ENCODE measurements at regions not wholly inside any gene's neighbourhood (a gene's known extent, or its start where the extent isn't known, plus 50 kb on each side); places are given as distances from the start of the nearest gene placed in this dataset.

DNA sequence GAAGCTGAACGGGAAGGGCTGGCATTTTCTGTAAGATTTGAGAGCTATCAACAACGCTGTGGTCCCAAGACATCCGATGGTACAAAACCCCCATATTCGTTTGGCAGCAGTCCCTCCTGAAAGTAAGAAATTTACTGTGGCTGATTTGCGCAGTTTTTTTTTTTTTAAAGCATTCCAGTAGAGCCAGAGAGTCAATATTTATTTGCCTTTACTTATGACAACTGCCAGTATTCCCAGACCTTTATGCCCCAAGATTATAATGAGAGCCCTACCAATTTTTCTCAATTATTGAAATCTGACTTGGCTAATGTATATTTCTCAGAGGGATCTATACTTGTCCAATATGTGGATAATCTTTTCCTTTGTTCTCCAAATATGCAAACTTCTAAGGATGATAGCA is 157.5 kb upstream of the SPIN4 start:
- Histone ChIP-seq H3K36me3 (ENCODE audit: control insufficient read depth, insufficient read depth, low read length) (no peaks in the 10 kb centered on the region), H3K9me3 (ENCODE audit: control insufficient read depth in 2 of 2, low read length in 2 of 2) (no peaks in the 10 kb centered on the region), H3K4me1 (ENCODE audit: control insufficient read depth, insufficient read depth, low read length, poor library complexity, severe bottlenecking) (no peaks in the 10 kb centered on the region), H3K27ac (ENCODE audit: insufficient read depth, low read length, poor library complexity, severe bottlenecking) (no peak overlapping the region), H3K4me3 (ENCODE audit: low read depth, low read length) (no peak overlapping the region), H3K27me3 (ENCODE audit: control insufficient read depth, insufficient read depth, low read length) (no peaks in the 10 kb centered on the region)
- Mint-ChIP-seq H3K27ac (no peak overlapping the region), H3K4me3 (no peak overlapping the region), H3K36me3 (no peaks in the 10 kb centered on the region), H3K4me1 (peaks cover 0 to 15% (median 11%) of the 10 kb centered on the region in 4 donors), H3K9me3 (no peaks in the 10 kb centered on the region), H3K27me3 (no peaks in the 10 kb centered on the region)
- ATAC-seq (ENCODE audit: low read depth in 2 of 2) = no peak
- no peak for DNase-seq

DNA sequence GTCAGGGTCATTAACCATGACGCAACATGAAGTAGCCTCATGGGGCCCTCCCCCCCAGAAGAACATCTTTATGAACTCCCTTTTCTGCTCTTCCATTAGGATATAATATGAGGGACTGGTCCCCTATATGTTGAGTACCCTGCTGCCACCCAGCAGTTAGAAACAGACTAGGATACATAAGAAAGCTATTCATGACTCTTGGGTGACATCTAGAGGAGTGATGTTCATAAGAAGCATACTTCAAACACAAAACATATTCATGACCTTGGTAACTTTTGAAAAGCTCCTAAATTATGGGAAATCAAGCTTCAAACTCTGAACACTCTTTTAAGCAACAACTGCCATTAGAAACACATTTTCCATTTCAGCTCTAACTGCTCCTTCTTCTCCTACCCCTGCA is 155.2 kb upstream of the SPIN4 start:
- no peaks in the 10 kb centered on the region for H3K27me3 Mint-ChIP-seq
- peak overlapping the region in 1 of 3 donors; percentile 1 for H3K27ac Mint-ChIP-seq

DNA sequence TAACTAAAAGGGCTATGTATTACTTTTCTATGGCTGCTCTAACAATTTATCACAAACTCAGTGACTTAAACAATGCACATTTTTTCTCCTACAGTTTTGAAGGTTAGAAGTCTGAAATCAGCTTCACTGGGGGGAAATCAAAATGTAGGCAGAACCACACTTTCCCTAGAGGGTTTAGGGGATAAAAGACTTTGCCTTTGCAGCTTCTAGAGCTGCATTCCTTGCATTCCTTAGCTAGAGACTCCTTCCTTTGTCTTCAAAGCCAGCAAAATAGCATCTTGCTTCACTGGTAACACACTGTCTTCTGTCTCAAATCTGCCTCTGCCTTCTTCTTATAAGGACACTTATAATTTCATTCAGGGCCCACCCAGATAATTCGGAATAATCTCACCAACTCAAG is 152.4 kb upstream of the SPIN4 start:
- no peaks in the 10 kb centered on the region for H3K9me3 ChIP-seq (ENCODE audit: control insufficient read depth in 2 of 2, low read length in 2 of 2)
- no peak overlapping the region for H3K27ac ChIP-seq (ENCODE audit: insufficient read depth, low read length, poor library complexity, severe bottlenecking)
- no peak for DNase-seq
- Mint-ChIP-seq H3K4me1 (peaks cover 0 to 10% (median 4%) of the 10 kb centered on the region in 4 donors), H3K9me3 (peaks cover 0 to 2% (median 0%) of the 10 kb centered on the region in 7 donors), H3K27me3 (no peaks in the 10 kb centered on the region), H3K4me3 (no peak overlapping the region), H3K36me3 (no peaks in the 10 kb centered on the region), H3K27ac (no peak overlapping the region)
- H3K27me3 ChIP-seq (ENCODE audit: control insufficient read depth, insufficient read depth, low read length) = no peaks in the 10 kb centered on the region
- H3K36me3 ChIP-seq (ENCODE audit: control insufficient read depth, insufficient read depth, low read length) = no peaks in the 10 kb centered on the region
- H3K4me3 ChIP-seq (ENCODE audit: low read depth, low read length) = no peak overlapping the region
- H3K4me1 ChIP-seq (ENCODE audit: control insufficient read depth, insufficient read depth, low read length, poor library complexity, severe bottlenecking) = no peaks in the 10 kb centered on the region
- ATAC-seq (ENCODE audit: low read depth in 2 of 2) = no peak

More for the DNA sequence above, 155.2 kb upstream of the SPIN4 start:
- ATAC-seq (ENCODE audit: low read depth in 2 of 2) (no peak), DNase-seq (peak in 1 of 3 donors; percentile 42)
- Mint-ChIP-seq H3K4me1 (peaks cover 0 to 15% (median 11%) of the 10 kb centered on the region in 4 donors), H3K4me3 (no peak overlapping the region), H3K9me3 (no peaks in the 10 kb centered on the region), H3K36me3 (no peaks in the 10 kb centered on the region)
- Histone ChIP-seq H3K27ac (ENCODE audit: insufficient read depth, low read length, poor library complexity, severe bottlenecking) (no peak overlapping the region), H3K9me3 (ENCODE audit: control insufficient read depth in 2 of 2, low read length in 2 of 2) (no peaks in the 10 kb centered on the region), H3K27me3 (ENCODE audit: control insufficient read depth, insufficient read depth, low read length) (no peaks in the 10 kb centered on the region), H3K4me3 (ENCODE audit: low read depth, low read length) (no peak overlapping the region), H3K4me1 (ENCODE audit: control insufficient read depth, insufficient read depth, low read length, poor library complexity, severe bottlenecking) (no peaks in the 10 kb centered on the region), H3K36me3 (ENCODE audit: control insufficient read depth, insufficient read depth, low read length) (no peaks in the 10 kb centered on the region)

DNA sequence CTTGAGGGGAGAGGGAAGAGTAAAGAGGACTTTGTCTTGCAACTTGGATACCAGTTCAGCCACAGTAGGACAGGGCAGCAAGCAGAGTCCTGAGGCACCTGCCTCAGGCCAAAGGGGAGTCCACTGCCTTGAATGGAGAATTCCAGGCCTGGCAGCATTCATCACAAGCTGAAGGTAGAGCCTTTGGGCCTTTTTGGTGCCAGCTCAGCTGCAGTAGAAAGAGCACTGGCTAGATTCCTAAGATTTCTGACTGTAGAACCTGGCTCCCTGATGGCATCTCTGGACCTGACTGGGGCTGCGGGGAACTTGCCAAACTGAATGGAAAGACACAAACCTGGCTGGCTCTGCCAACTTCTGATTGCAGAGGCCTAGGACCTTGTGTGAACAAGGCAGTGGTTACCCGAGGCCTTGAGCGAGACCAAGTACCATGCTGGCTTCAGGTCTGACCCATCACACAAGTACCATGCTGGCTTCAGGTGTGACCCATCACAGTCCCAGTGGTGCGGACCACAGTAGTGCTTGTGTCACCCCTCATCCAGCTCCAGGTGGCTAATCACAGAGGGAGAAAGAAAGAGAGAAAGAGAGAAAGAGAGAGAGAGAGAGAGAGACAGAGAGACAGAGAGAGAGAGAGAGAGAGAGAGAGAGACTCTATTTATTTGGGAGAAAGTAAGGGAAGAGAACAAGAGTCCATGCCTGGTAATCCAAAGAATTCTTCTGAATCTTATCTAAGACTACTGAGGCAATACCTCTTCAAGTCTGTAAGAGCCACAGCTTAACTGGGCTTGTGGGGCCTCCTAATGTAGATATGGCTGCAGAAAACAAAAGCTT is 137.6 kb upstream of the SPIN4 start:
- Mint-ChIP-seq H3K4me3 (peak overlapping the region in 1 of 4 donors; percentile 45), H3K27me3 (no peaks in the 10 kb centered on the region), H3K9me3 (peaks cover 0 to 14% (median 4%) of the 10 kb centered on the region in 7 donors), H3K4me1 (peaks cover 0 to 4% (median 0%) of the 10 kb centered on the region in 4 donors), H3K36me3 (peaks cover 9% of the 10 kb centered on the region), H3K27ac (no peak overlapping the region)
- ATAC-seq (ENCODE audit: low read depth in 2 of 2) (no peak), DNase-seq (no peak)
- Histone ChIP-seq H3K36me3 (ENCODE audit: control insufficient read depth, insufficient read depth, low read length) (no peaks in the 10 kb centered on the region), H3K4me3 (ENCODE audit: low read depth, low read length) (no peak overlapping the region), H3K9me3 (ENCODE audit: control insufficient read depth in 2 of 2, low read length in 2 of 2) (no peaks in the 10 kb centered on the region), H3K27ac (ENCODE audit: insufficient read depth, low read length, poor library complexity, severe bottlenecking) (no peak overlapping the region), H3K4me1 (ENCODE audit: control insufficient read depth, insufficient read depth, low read length, poor library complexity, severe bottlenecking) (no peaks in the 10 kb centered on the region), H3K27me3 (ENCODE audit: control insufficient read depth, insufficient read depth, low read length) (no peaks in the 10 kb centered on the region)

DNA sequence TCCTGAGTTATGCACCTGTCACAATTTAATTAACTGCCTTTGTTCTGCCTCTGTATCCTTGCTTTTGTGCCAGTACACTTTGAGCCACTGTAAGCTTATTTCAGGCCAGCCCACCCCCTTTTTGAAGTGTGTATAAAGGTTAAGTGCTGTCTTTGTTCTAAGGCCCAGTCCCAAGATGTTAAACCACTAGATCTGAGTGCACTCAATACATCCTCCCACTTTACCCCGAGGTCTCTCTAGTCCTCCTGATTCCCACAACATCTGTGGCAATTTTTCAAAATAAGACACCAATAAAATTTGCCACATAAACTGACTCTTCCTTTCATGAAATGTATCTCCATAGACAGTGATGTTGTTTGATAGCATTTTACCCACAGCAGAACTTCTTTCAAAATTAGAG is 124.1 kb upstream of the SPIN4 start:
- Histone ChIP-seq H3K27ac (ENCODE audit: insufficient read depth, low read length, poor library complexity, severe bottlenecking) (no peak overlapping the region), H3K4me1 (ENCODE audit: control insufficient read depth, insufficient read depth, low read length, poor library complexity, severe bottlenecking) (no peaks in the 10 kb centered on the region), H3K9me3 (ENCODE audit: control insufficient read depth in 2 of 2, low read length in 2 of 2) (peaks cover 23 to 28% of the 10 kb centered on the region in 2 experiments), H3K36me3 (ENCODE audit: control insufficient read depth, insufficient read depth, low read length) (no peaks in the 10 kb centered on the region), H3K4me3 (ENCODE audit: low read depth, low read length) (no peak overlapping the region), H3K27me3 (ENCODE audit: control insufficient read depth, insufficient read depth, low read length) (no peaks in the 10 kb centered on the region)
- Mint-ChIP-seq H3K4me1 (no peaks in the 10 kb centered on the region), H3K4me3 (no peak overlapping the region), H3K36me3 (peaks cover 29% of the 10 kb centered on the region), H3K27me3 (no peaks in the 10 kb centered on the region), H3K27ac (no peak overlapping the region), H3K9me3 (peaks cover 0 to 44% (median 4%) of the 10 kb centered on the region in 7 donors)
- DNase-seq (no peak), ATAC-seq (ENCODE audit: low read depth in 2 of 2) (no peak)

DNA sequence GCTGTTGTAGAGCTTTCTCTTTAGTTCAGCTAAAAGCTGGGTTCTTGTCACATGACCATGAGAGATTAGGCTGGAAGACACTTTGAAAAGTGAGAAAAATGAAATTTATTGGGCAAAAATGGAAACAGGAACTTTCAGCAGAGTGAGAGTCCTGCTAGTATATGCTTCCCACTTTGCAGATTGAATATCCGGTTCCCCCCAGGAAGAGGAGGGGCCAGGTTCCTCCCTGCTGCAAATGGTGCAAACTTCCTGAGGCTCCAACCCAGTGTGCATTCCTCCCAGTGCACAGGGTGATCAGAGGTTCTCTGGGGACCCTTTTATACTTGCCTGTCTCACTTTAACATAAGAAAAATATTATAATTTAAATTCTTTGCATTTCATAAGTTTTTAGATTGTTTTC is 119.9 kb upstream of the SPIN4 start:
- no peaks in the 10 kb centered on the region for H3K4me1 ChIP-seq (ENCODE audit: control insufficient read depth, insufficient read depth, low read length, poor library complexity, severe bottlenecking)
- DNase-seq (no peak), ATAC-seq (ENCODE audit: low read depth in 2 of 2) (no peak)
- no peaks in the 10 kb centered on the region for H3K27me3 ChIP-seq (ENCODE audit: control insufficient read depth, insufficient read depth, low read length)
- H3K36me3 Mint-ChIP-seq = peaks cover 12% of the 10 kb centered on the region
- no peak overlapping the region for H3K27ac Mint-ChIP-seq
- H3K4me3 ChIP-seq (ENCODE audit: low read depth, low read length) = no peak overlapping the region
- no peak overlapping the region for H3K27ac ChIP-seq (ENCODE audit: insufficient read depth, low read length, poor library complexity, severe bottlenecking)
- peaks cover 0 to 35% (median 3%) of the 10 kb centered on the region in 7 donors for H3K9me3 Mint-ChIP-seq
- no peak overlapping the region for H3K4me3 Mint-ChIP-seq
- peaks cover 21 to 22% of the 10 kb centered on the region in 2 experiments for H3K9me3 ChIP-seq (ENCODE audit: control insufficient read depth in 2 of 2, low read length in 2 of 2)
- H3K4me1 Mint-ChIP-seq = no peaks in the 10 kb centered on the region
- no peaks in the 10 kb centered on the region for H3K36me3 ChIP-seq (ENCODE audit: control insufficient read depth, insufficient read depth, low read length)
- H3K27me3 Mint-ChIP-seq = no peaks in the 10 kb centered on the region

DNA sequence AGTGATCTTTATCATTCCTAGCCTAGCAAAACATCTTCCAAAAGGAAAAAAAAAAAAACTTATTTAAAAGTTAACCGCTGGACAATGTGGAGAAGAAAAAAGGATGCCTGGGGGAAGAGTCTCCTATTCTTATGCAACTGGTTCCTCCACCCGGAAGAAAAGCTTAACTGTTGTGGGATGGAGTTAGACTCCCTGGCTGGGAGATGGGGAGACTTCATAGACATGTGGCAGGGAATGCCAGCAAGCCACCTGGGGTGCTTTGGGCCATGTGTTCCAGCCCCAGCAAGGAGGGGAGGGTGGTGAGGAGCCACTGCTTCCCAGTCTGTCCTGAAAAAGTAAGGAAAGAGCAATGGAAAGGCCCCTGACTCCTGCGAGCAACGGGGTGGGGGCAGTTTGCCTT is 119.4 kb upstream of the SPIN4 start:
- Histone ChIP-seq H3K27ac (ENCODE audit: insufficient read depth, low read length, poor library complexity, severe bottlenecking) (no peak overlapping the region), H3K27me3 (ENCODE audit: control insufficient read depth, insufficient read depth, low read length) (no peaks in the 10 kb centered on the region), H3K4me3 (ENCODE audit: low read depth, low read length) (no peak overlapping the region), H3K9me3 (ENCODE audit: control insufficient read depth in 2 of 2, low read length in 2 of 2) (peaks cover 17% of the 10 kb centered on the region in 2 experiments), H3K4me1 (ENCODE audit: control insufficient read depth, insufficient read depth, low read length, poor library complexity, severe bottlenecking) (no peaks in the 10 kb centered on the region), H3K36me3 (ENCODE audit: control insufficient read depth, insufficient read depth, low read length) (no peaks in the 10 kb centered on the region)
- peaks cover 7% of the 10 kb centered on the region for H3K36me3 Mint-ChIP-seq
- no peaks in the 10 kb centered on the region for H3K27me3 Mint-ChIP-seq
- H3K27ac Mint-ChIP-seq = no peak overlapping the region
- DNase-seq (no peak), ATAC-seq (ENCODE audit: low read depth in 2 of 2) (no peak)
- H3K4me3 Mint-ChIP-seq = no peak overlapping the region
- peaks cover 0 to 32% (median 3%) of the 10 kb centered on the region in 7 donors for H3K9me3 Mint-ChIP-seq
- H3K4me1 Mint-ChIP-seq = no peaks in the 10 kb centered on the region

DNA sequence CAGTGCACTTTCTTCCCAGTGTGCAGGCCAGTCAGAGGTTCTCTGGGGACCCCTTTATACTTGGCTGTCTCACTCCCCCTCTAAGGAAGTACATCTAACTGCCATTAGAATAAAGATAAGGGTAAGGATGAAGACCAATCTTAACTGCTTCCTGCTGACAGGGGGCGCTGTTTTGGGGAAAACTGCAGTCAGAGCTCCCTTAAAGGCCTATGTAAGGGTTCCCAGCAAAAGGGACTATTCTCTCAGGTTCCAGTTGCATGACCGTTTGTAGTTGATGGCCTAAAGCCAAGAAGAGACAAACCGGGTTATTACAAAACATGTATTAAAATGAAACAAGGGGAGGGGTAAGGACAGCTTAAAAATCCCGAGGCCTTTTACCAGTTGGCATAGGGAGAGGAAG is 115.6 kb upstream of the SPIN4 start:
- H3K27me3 Mint-ChIP-seq = no peaks in the 10 kb centered on the region
- no peak for ATAC-seq (ENCODE audit: low read depth in 2 of 2)

More for the DNA sequence above, 115.6 kb upstream of the SPIN4 start:
- Histone ChIP-seq H3K27ac (ENCODE audit: insufficient read depth, low read length, poor library complexity, severe bottlenecking) (no peak overlapping the region), H3K27me3 (ENCODE audit: control insufficient read depth, insufficient read depth, low read length) (no peaks in the 10 kb centered on the region), H3K36me3 (ENCODE audit: control insufficient read depth, insufficient read depth, low read length) (no peaks in the 10 kb centered on the region), H3K4me1 (ENCODE audit: control insufficient read depth, insufficient read depth, low read length, poor library complexity, severe bottlenecking) (no peaks in the 10 kb centered on the region), H3K4me3 (ENCODE audit: low read depth, low read length) (no peak overlapping the region), H3K9me3 (ENCODE audit: control insufficient read depth in 2 of 2, low read length in 2 of 2) (peaks cover 0 to 1% of the 10 kb centered on the region in 2 experiments)
- Mint-ChIP-seq H3K4me3 (no peak overlapping the region), H3K36me3 (peaks cover 2% of the 10 kb centered on the region), H3K27ac (no peak overlapping the region), H3K9me3 (peaks cover 0 to 27% (median 3%) of the 10 kb centered on the region in 7 donors), H3K4me1 (no peaks in the 10 kb centered on the region)
- no peak for DNase-seq
